K562 (cell line): ENCODE measurements at regions not wholly inside any gene's neighbourhood (a gene's known extent, or its start where the extent isn't known, plus 50 kb on each side); places are given as distances from the start of the nearest gene placed in this dataset.

Experiments used
- ATAC-seq: fragments of 200-7000 bp; cut with Tn5 transposase; 3 replicates; pipeline ENCODE4 v1.9.1; 2020; ENCODE audit warnings: moderate library complexity
- BruUV-seq: library from RNA; stranded (reverse); fragments of 400-500 nt; replicated peaks from 2 replicates; lab custom pipeline; 2021; lab: Mats Ljungman, UMichigan
- CTCF ChIA-PET: fragments of 300-600 bp; formaldehyde crosslinking; extraction: SDS; loops from one replicate; lab custom pipeline; 2021; ENCODE audit warnings: low intra/inter-chr PET ratio; lab: Yijun Ruan, JAX
- POLR2A ChIA-PET: fragments of 300-600, 350-650 bp; sonication (Branson Sonifier 250); formaldehyde crosslinking; extraction: SDS; loops from one replicate; lab custom pipeline; 2021; ENCODE audit warnings: antibody characterized with exemption, inconsistent platforms; lab: Yijun Ruan, JAX
- DNase-seq, 4 experiments: peaks; one replicate each; pipeline versions ENCODE4 v3.0.0 to v3.0.0-alpha.2; 2011 to 2018; ENCODE audit warnings: low spot score in 3 of 4, mixed read lengths in 3 of 4; ENCODE audit errors: extremely low read depth in 1 of 4
- FAIRE-seq: peaks from 2 replicates; lab custom pipeline; 2011; peaks lifted over from hg19 to GRCh38; lab: Jason Lieb, UNC
- H2AFZ ChIP-seq: 2 replicates; pipeline ENCODE4 v1.6.0; 2011; ENCODE audit warnings: low read depth, low read length, control low read depth, inconsistent platforms
- H3K27ac ChIP-seq: fragments of 200-600 bp; 3 replicates; pipeline ENCODE4 v1.8.0; 2011; ENCODE audit warnings: low read depth, mild to moderate bottlenecking, control low read depth, inconsistent platforms, low read length, moderate library complexity, mixed read lengths; ENCODE audit errors: extremely low read depth
- H3K27me3 ChIP-seq, 2 experiments: fragments of 300-600 bp in 1 of 2; 2 replicates in 1 of 2; 3 replicates in 1 of 2; pipeline versions ENCODE4 v1.6.0 to v1.8.0; 2011; ENCODE audit warnings: inconsistent platforms in 2 of 2, low read length in 2 of 2, mild to moderate bottlenecking in 1 of 2, mixed read lengths in 1 of 2, moderate library complexity in 1 of 2; ENCODE audit not compliant: control insufficient read depth in 2 of 2, insufficient read depth in 2 of 2
- H3K36me3 ChIP-seq: fragments of 300-600 bp; 3 replicates; pipeline ENCODE4 v1.8.0; 2011; ENCODE audit warnings: mild to moderate bottlenecking, low read length, inconsistent platforms; ENCODE audit not compliant: control insufficient read depth, insufficient read depth
- H3K4me1 ChIP-seq, 2 experiments: fragments of 200-600 bp in 1 of 2; replicated peaks in 1 of 2; 2 replicates in 1 of 2; 3 replicates in 1 of 2; pipeline versions ENCODE4 v1.5.1 to v1.8.0; 2011; ENCODE audit warnings: inconsistent platforms in 2 of 2, low read length in 2 of 2, mild to moderate bottlenecking in 1 of 2, mixed read lengths in 1 of 2, moderate library complexity in 1 of 2; ENCODE audit not compliant: control insufficient read depth in 2 of 2, insufficient read depth in 2 of 2
- H3K4me2 ChIP-seq: 2 replicates; pipeline ENCODE4 v1.6.1; 2011; ENCODE audit warnings: low read length, control low read depth, inconsistent platforms, mixed read lengths; ENCODE audit not compliant: insufficient read depth
- H3K4me3 ChIP-seq: fragments of 200-600 bp; sonication (generic), shearing (Covaris generic); 2 replicates; pipeline ENCODE4 v1.5.1; 2016; ENCODE audit warnings: control low read depth, inconsistent platforms
- H3K79me2 ChIP-seq: fragments of 200-600 bp; 3 replicates; pipeline ENCODE4 v1.8.0; 2011; ENCODE audit warnings: low read length, inconsistent platforms; ENCODE audit not compliant: control insufficient read depth, insufficient read depth
- H3K9ac ChIP-seq, 2 experiments: 2 replicates each; pipeline versions ENCODE4 v1.6.0 to v1.6.1; 2011; ENCODE audit warnings: low read depth in 2 of 2, low read length in 2 of 2, control low read depth in 1 of 2, inconsistent platforms in 1 of 2, mild to moderate bottlenecking in 1 of 2, mixed read lengths in 1 of 2; ENCODE audit not compliant: insufficient read depth in 1 of 2
- H3K9me1 ChIP-seq: one replicate; pipeline ENCODE4 v1.6.0; 2011; ENCODE audit warnings: inconsistent platforms, mild to moderate bottlenecking, low read length, moderate library complexity; ENCODE audit not compliant: control insufficient read depth, insufficient read depth
- H3K9me3 ChIP-seq: replicated peaks from 2 replicates; pipeline ENCODE4 v1.5.1; 2011; ENCODE audit warnings: low read depth, low read length, inconsistent platforms; ENCODE audit not compliant: control insufficient read depth, insufficient read depth
- H4K20me1 ChIP-seq: replicated peaks from 2 replicates; pipeline ENCODE4 v1.6.1; 2011; ENCODE audit warnings: low read length, inconsistent platforms, mixed read lengths; ENCODE audit not compliant: control insufficient read depth, insufficient read depth
- KAT8 ChIP-seq: fragments of 450-650 bp; IDR thresholded peaks from 2 replicates; pipeline ENCODE4 v1.6.1; 2016; ENCODE audit warnings: low read depth, mild to moderate bottlenecking
- MTA2 ChIP-seq: fragments of 450-650 bp; IDR thresholded peaks from 2 replicates; pipeline ENCODE4 v1.6.1; 2016; ENCODE audit warnings: low read depth
- NFIC ChIP-seq: fragments of 450-650 bp; IDR thresholded peaks from 2 replicates; pipeline ENCODE4 v1.6.1; 2017; ENCODE audit warnings: mild to moderate bottlenecking, inconsistent platforms
- PHTF2 ChIP-seq: fragments of 250-450 bp; sonication (Bioruptor Pico); IDR thresholded peaks from 2 replicates; pipeline ENCODE4 v1.5.0; 2021; ENCODE audit warnings: mild to moderate bottlenecking
- POLR2AphosphoS2 ChIP-seq: IDR thresholded peaks from 2 replicates; pipeline ENCODE4 v1.6.1; 2012; ENCODE audit warnings: low read length, improper control_type of control experiment
- TAL1 ChIP-seq: fragments of 450-650 bp; IDR thresholded peaks from 2 replicates; pipeline ENCODE4 v1.6.1; 2016; ENCODE audit warnings: mild to moderate bottlenecking
- TCF7L2 ChIP-seq: fragments of 150-350 bp; IDR thresholded peaks from 2 replicates; pipeline ENCODE4 v1.6.1; 2016; ENCODE audit warnings: low read depth, mild to moderate bottlenecking, low read length, moderate library complexity
- ZNF699 ChIP-seq: fragments of 250-450 bp; sonication (Bioruptor Pico); IDR thresholded peaks from 2 replicates; pipeline ENCODE4 v1.8.0; 2021; ENCODE audit warnings: mild to moderate bottlenecking, moderate library complexity; ENCODE audit not compliant: insufficient replicate concordance
- WGBS: fragments of 100-300 bp; shearing (Covaris generic); methylation state at CpG from one replicate; pipeline ENCODE4 v1.1.6; 2016; ENCODE audit warnings: low coverage, mixed read lengths; ENCODE audit not compliant: insufficient coverage; ENCODE audit errors: missing lambda C conversion rate; 5-methylcytosine and 5-hydroxymethylcytosine counted together
- in situ Hi-C: fragments of 300-500 bp; cut with MboI; formaldehyde crosslinking; loops from 4 replicates; pipeline ENCODE4 v1.15.0; 2018; ENCODE audit warnings: inconsistent platforms, mixed read lengths
- intact Hi-C: fragments of 100-400 bp; cut with micrococcal nuclease; formaldehyde crosslinking; loops from 2 replicates; pipeline ENCODE4 v1.14.2; 2022
- TF ChIP-seq, protein P1 (sequence below): sonication (generic); formaldehyde crosslinking; IDR thresholded peaks from 2 replicates; pipeline ENCODE4 v1.9.0; 2022; ENCODE audit warnings: mild to moderate bottlenecking, missing genetic modification reagents
- TF ChIP-seq, protein P2 (sequence below): sonication (generic); formaldehyde crosslinking; IDR thresholded peaks from 2 replicates; pipeline ENCODE4 v1.8.1; 2023; ENCODE audit warnings: mild to moderate bottlenecking, missing genetic modification reagents
- TF ChIP-seq, protein P3 (sequence below): IDR thresholded peaks from 3 replicates; pipeline ENCODE4 v1.6.1; 2011; ENCODE audit warnings: borderline replicate concordance, mild to moderate bottlenecking; ENCODE audit not compliant: insufficient read length, insufficient read depth
- TF ChIP-seq, protein P4 (sequence below), 2 experiments: fragments of 450-650 bp; IDR thresholded peaks; 2 replicates each; pipeline ENCODE4 v1.6.1; 2016; ENCODE audit warnings: mild to moderate bottlenecking in 2 of 2, borderline replicate concordance in 1 of 2, low read depth in 1 of 2, moderate library complexity in 1 of 2

DNA sequence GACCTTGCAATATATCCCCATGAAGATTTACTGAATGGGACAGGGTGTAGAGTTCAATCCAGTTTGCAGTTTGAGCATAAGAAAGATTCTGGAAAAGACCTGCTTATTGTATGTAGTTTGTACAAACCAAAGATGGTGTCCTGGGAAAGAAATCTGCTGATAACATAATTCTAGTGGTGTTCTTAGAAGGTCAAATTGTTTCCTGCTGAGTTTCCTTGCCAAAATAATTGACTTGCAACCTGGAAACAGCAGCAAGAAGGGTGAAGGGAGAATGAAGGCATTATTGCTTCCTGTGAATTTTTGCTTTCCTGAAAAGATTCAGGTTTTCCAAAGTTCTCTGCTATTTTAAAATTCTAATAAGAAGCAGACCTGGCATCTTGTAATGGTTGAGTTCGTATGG, 222.9 kb downstream of the KIF20B start:
- Histone ChIP-seq H2AFZ (no peak overlapping the region), H3K4me1 (no peaks in the 10 kb centered on the region), H3K9ac (no peak overlapping the region), H3K9me1 (no peaks in the 10 kb centered on the region), H3K4me2 (no peak overlapping the region), H3K27me3 (no peaks in the 10 kb centered on the region), H3K79me2 (no peaks in the 10 kb centered on the region), H3K4me3 (no peak overlapping the region), H3K27ac (no peak overlapping the region), H4K20me1 (no peaks in the 10 kb centered on the region), H3K9me3 (no peaks in the 10 kb centered on the region), H3K36me3 (no peaks in the 10 kb centered on the region)
- 0% methylated on average over 1 of the region's 1 CpG for WGBS
- intact Hi-C loops = no loop called here
- in situ Hi-C loops = no loop called here
- FAIRE-seq (no peak), DNase-seq (no peak), ATAC-seq (no peak)
- ChIA-PET CTCF (no interaction called here), POLR2A (no interaction called here)
- no TSS peak for BruUV-seq
- TF ChIP-seq, protein P1, sequence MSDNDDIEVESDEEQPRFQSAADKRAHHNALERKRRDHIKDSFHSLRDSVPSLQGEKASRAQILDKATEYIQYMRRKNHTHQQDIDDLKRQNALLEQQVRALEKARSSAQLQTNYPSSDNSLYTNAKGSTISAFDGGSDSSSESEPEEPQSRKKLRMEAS (CRISPR knock-in tag) = no peak
- TF ChIP-seq PHTF2 (CRISPR knock-in tag) (no peak), NFIC (no peak), POLR2AphosphoS2 (no peak), TCF7L2 (no peak), KAT8 (no peak), ZNF699 (CRISPR knock-in tag) (no peak), MTA2 (no peak), TAL1 (no peak)
- TF ChIP-seq, protein P2, sequence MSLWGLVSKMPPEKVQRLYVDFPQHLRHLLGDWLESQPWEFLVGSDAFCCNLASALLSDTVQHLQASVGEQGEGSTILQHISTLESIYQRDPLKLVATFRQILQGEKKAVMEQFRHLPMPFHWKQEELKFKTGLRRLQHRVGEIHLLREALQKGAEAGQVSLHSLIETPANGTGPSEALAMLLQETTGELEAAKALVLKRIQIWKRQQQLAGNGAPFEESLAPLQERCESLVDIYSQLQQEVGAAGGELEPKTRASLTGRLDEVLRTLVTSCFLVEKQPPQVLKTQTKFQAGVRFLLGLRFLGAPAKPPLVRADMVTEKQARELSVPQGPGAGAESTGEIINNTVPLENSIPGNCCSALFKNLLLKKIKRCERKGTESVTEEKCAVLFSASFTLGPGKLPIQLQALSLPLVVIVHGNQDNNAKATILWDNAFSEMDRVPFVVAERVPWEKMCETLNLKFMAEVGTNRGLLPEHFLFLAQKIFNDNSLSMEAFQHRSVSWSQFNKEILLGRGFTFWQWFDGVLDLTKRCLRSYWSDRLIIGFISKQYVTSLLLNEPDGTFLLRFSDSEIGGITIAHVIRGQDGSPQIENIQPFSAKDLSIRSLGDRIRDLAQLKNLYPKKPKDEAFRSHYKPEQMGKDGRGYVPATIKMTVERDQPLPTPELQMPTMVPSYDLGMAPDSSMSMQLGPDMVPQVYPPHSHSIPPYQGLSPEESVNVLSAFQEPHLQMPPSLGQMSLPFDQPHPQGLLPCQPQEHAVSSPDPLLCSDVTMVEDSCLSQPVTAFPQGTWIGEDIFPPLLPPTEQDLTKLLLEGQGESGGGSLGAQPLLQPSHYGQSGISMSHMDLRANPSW (CRISPR knock-in tag) = no peak
- TF ChIP-seq, protein P3, sequence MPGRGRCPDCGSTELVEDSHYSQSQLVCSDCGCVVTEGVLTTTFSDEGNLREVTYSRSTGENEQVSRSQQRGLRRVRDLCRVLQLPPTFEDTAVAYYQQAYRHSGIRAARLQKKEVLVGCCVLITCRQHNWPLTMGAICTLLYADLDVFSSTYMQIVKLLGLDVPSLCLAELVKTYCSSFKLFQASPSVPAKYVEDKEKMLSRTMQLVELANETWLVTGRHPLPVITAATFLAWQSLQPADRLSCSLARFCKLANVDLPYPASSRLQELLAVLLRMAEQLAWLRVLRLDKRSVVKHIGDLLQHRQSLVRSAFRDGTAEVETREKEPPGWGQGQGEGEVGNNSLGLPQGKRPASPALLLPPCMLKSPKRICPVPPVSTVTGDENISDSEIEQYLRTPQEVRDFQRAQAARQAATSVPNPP = no peak
- TF ChIP-seq, protein P4, sequence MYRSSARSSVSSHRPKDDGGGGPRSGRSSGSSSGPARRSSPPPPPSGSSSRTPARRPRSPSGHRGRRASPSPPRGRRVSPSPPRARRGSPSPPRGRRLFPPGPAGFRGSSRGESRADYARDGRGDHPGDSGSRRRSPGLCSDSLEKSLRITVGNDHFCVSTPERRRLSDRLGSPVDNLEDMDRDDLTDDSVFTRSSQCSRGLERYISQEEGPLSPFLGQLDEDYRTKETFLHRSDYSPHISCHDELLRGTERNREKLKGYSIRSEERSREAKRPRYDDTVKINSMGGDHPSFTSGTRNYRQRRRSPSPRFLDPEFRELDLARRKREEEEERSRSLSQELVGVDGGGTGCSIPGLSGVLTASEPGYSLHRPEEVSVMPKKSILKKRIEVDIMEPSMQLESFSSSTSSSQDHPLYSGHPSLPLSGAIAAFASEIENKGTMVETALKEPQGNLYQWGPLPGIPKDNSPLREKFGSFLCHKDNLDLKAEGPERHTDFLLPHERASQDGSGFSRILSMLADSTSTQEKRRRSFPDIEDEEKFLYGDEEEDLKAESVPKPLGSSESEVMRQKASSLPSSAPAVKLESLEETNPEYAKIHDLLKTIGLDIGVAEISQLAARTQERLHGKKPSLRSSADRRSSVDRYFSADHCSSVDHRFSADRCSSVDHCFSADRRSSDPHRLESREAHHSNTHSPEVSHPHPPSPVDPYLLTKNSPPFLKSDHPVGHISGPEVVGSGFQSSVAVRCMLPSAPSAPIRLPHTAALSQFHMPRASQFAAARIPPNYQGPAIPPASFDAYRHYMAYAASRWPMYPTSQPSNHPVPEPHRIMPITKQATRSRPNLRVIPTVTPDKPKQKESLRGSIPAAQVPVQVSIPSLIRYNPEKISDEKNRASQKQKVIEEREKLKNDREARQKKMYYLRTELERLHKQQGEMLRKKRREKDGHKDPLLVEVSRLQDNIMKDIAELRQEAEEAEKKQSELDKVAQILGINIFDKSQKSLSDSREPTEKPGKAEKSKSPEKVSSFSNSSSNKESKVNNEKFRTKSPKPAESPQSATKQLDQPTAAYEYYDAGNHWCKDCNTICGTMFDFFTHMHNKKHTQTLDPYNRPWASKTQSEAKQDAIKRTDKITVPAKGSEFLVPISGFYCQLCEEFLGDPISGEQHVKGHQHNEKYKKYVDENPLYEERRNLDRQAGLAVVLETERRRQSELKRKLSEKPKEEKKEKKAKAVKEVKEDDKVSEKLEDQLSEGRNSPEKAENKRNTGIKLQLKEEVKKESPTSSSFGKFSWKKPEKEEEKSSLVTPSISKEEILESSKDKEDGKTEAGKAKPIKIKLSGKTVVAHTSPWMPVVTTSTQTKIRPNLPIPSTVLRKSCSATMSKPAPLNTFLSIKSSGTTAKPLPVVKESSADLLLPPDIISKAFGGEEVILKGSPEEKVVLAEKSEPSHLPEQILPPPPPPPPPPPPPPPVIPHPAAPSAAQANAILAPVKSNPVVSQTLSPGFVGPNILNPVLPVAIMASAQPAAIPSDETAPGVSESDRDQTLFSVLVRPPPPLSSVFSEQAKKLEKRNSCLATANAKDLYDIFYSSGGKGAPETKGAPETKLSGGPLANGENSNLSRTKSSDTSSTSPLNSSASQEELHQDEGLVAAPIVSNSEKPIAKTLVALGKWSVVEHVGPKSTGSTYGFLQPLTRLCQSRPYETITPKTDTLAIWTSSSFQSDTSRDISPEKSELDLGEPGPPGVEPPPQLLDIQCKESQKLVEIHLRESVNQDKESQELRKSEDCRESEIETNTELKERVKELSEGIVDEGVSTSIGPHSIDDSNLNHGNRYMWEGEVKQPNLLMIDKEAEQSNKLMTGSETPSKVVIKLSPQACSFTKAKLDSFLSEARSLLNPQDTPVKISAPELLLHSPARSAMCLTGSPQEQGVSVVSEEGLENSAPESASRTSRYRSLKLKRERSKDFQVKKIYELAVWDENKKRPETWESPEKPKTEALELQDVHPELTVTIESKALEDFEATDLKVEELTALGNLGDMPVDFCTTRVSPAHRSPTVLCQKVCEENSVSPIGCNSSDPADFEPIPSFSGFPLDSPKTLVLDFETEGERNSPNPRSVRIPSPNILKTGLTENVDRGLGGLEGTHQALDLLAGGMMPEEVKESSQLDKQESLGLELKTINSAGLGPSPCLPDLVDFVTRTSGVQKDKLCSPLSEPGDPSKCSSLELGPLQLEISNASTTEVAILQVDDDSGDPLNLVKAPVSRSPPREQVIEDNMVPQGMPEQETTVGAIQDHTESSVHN (IDR thresholded peaks at IDR 0.05; ENCODE audit: borderline replicate concordance in 1 of 2, low read depth in 1 of 2) = no peak
